Naive thymus-derived CD4-positive, alpha-beta T cell (primary cell): ENCODE measurements at regions not wholly inside any gene's neighbourhood (a gene's known extent, or its start where the extent isn't known, plus 50 kb on each side); places are given as distances from the start of the nearest gene placed in this dataset.

Experiments used
- ATAC-seq: fragments of 150-1000 bp; cut with Tn5 transposase; 2 replicates; pipeline ENCODE4 v1.10.0; 2021; ENCODE audit warnings: mild to moderate bottlenecking, moderate library complexity
- CTCF ChIA-PET: fragments of 350-600 bp; sonication (Branson Sonifier 250); formaldehyde crosslinking; loops from one replicate; lab custom pipeline; 2021; ENCODE audit warnings: antibody characterized with exemption; lab: Charles Lee
- POLR2A ChIA-PET: fragments of 350-600 bp; sonication (Branson Sonifier 250); formaldehyde crosslinking; loops from one replicate; lab custom pipeline; 2021; ENCODE audit warnings: antibody characterized with exemption, inconsistent platforms; lab: Charles Lee
- DNase-seq, 9 donors: peaks; one replicate each; pipeline versions ENCODE4 v3.0.0 to v3.0.0-alpha.2; 2020 to 2022; ENCODE audit warnings: mixed read lengths in 1 of 9
- H3K27ac ChIP-seq: one replicate; pipeline ENCODE4 v1.7.0; 2013; ENCODE audit warnings: mild to moderate bottlenecking, low read depth, low read length, moderate library complexity
- H3K27me3 ChIP-seq, 2 donors: one replicate each; pipeline ENCODE4 v1.7.0; 2013; ENCODE audit warnings: low read length in 2 of 2, mild to moderate bottlenecking in 2 of 2, moderate library complexity in 2 of 2; ENCODE audit not compliant: control insufficient read depth in 2 of 2, insufficient read depth in 2 of 2
- H3K36me3 ChIP-seq, 3 experiments: 1 replicate in 2 of 3; 2 replicates in 1 of 3; pipeline ENCODE4 v1.7.0; 2013; ENCODE audit warnings: low read length in 3 of 3, mild to moderate bottlenecking in 3 of 3, moderate library complexity in 1 of 3; ENCODE audit not compliant: insufficient read depth in 3 of 3, control insufficient read depth in 2 of 3
- H3K4me1 ChIP-seq, 2 donors: one replicate each; pipeline ENCODE4 v1.7.0; 2013; ENCODE audit warnings: low read length in 2 of 2, mild to moderate bottlenecking in 2 of 2, moderate library complexity in 1 of 2; ENCODE audit not compliant: control insufficient read depth in 2 of 2, insufficient read depth in 2 of 2
- H3K4me3 ChIP-seq: 2 replicates; pipeline ENCODE4 v1.7.0; 2013; ENCODE audit warnings: mild to moderate bottlenecking, low read length
- H3K9me3 ChIP-seq, 3 experiments: 1 replicate in 2 of 3; 2 replicates in 1 of 3; pipeline ENCODE4 v1.7.0; 2013; ENCODE audit warnings: low read length in 3 of 3; ENCODE audit not compliant: control insufficient read depth in 2 of 3
- H3K27ac Mint-ChIP-seq, 9 donors: one replicate each; pipeline ENCODE4 v1.8.0; 2020 to 2022; ENCODE audit warnings: mixed read lengths in 9 of 9, mild to moderate bottlenecking in 8 of 9, moderate library complexity in 5 of 9, inconsistent platforms in 2 of 9
- H3K27me3 Mint-ChIP-seq, 5 donors: one replicate each; pipeline ENCODE4 v1.8.0; 2021 to 2022; ENCODE audit warnings: mixed read lengths in 5 of 5, mild to moderate bottlenecking in 1 of 5
- H3K36me3 Mint-ChIP-seq, 5 donors: one replicate each; pipeline ENCODE4 v1.8.0; 2020 to 2022; ENCODE audit warnings: mixed read lengths in 5 of 5, mild to moderate bottlenecking in 3 of 5, inconsistent platforms in 1 of 5
- H3K4me1 Mint-ChIP-seq, 7 donors: one replicate each; pipeline ENCODE4 v1.8.0; 2020 to 2022; ENCODE audit warnings: mixed read lengths in 7 of 7, mild to moderate bottlenecking in 3 of 7, inconsistent platforms in 1 of 7
- H3K4me3 Mint-ChIP-seq, 10 donors: one replicate each; pipeline ENCODE4 v1.8.0; 2020 to 2022; ENCODE audit warnings: mild to moderate bottlenecking in 10 of 10, mixed read lengths in 10 of 10, moderate library complexity in 6 of 10, inconsistent platforms in 2 of 10
- H3K9me3 Mint-ChIP-seq, 11 donors: one replicate each; pipeline ENCODE4 v1.8.0; 2020 to 2022; ENCODE audit warnings: mixed read lengths in 11 of 11, mild to moderate bottlenecking in 4 of 11, inconsistent platforms in 1 of 11, moderate library complexity in 1 of 11
- intact Hi-C, 2 donors: fragments of 100-400 bp; cut with micrococcal nuclease; formaldehyde crosslinking; loops; one replicate each; pipeline ENCODE4 v1.15.1; 2023

- no peak overlapping the region for H3K4me3 ChIP-seq
- H3K27ac Mint-ChIP-seq = no peak overlapping the region
- H3K9me3 ChIP-seq = no peaks in the 10 kb centered on the region
- intact Hi-C loops = no loop called here
- no peaks in the 10 kb centered on the region for H3K9me3 Mint-ChIP-seq
- no peaks in the 10 kb centered on the region for H3K4me1 Mint-ChIP-seq
- ATAC-seq = no peak
- H3K36me3 Mint-ChIP-seq = no peaks in the 10 kb centered on the region
- ChIA-PET CTCF (interaction anchor here (0.7 kb wide), 1 partner anchor 330 kb away, joined by 3 read pairs; no protein-coding TSS in a partner anchor), POLR2A (no interaction called here)
- H3K4me1 ChIP-seq = no peaks in the 10 kb centered on the region
- H3K27me3 Mint-ChIP-seq = peaks cover 0 to 4% (median 0%) of the 10 kb centered on the region in 5 donors
- H3K36me3 ChIP-seq = no peaks in the 10 kb centered on the region
- no peak for DNase-seq
- no peaks in the 10 kb centered on the region for H3K27me3 ChIP-seq
- H3K27ac ChIP-seq = no peak overlapping the region
- no peak overlapping the region for H3K4me3 Mint-ChIP-seq
Measured at GRCh38 chrX:64097891-64098290, 107.6 kb downstream of the AMER1 start.

- DNase-seq (peak in 1 of 9 donors; percentile 0), ATAC-seq (no peak)
- Histone ChIP-seq H3K4me1 (no peaks in the 10 kb centered on the region), H3K27ac (no peak overlapping the region), H3K27me3 (no peaks in the 10 kb centered on the region), H3K4me3 (no peak overlapping the region), H3K9me3 (no peaks in the 10 kb centered on the region), H3K36me3 (no peaks in the 10 kb centered on the region)
- Mint-ChIP-seq H3K27me3 (no peaks in the 10 kb centered on the region), H3K4me1 (no peaks in the 10 kb centered on the region), H3K27ac (no peak overlapping the region), H3K4me3 (no peak overlapping the region), H3K36me3 (no peaks in the 10 kb centered on the region), H3K9me3 (peaks cover 0 to 8% (median 5%) of the 10 kb centered on the region in 11 donors)
- CTCF ChIA-PET = interaction anchor here (0.7 kb wide), 1 partner anchor 1436 kb away, joined by 3 read pairs; no protein-coding TSS in a partner anchor
- intact Hi-C loops = loop anchor here (5.0 kb wide), 2 partner anchors 1359 to 1434 kb away; no protein-coding TSS in a partner anchor
- POLR2A ChIA-PET = no interaction called here
Measured at GRCh38 chrX:64093761-64094160, 111.7 kb downstream of the AMER1 start.
